Erythroblast (primary cell): ENCODE measurements at regions not wholly inside any gene's neighbourhood (a gene's known extent, or its start where the extent isn't known, plus 50 kb on each side); places are given as distances from the start of the nearest gene placed in this dataset.

Source experiments
- GATA1 ChIP-seq: IDR thresholded peaks from 2 replicates; pipeline ENCODE4 v1.6.1; 2011; ENCODE audit warnings: low read depth, mild to moderate bottlenecking, control low read depth, low read length, moderate library complexity
- POLR2A ChIP-seq: IDR thresholded peaks from 2 replicates; pipeline ENCODE4 v1.6.1; 2011; ENCODE audit warnings: mild to moderate bottlenecking, low read length

- TF ChIP-seq POLR2A, result no peak
- TF ChIP-seq GATA1, result no peak
Measured at GRCh38 chr3:127114337-127115070, 78.4 kb upstream of the PRR23E start.
